ENCODE measurements at regions not wholly inside any gene's neighbourhood (a gene's known extent, or its start where the extent isn't known, plus 50 kb on each side); places are given as distances from the start of the nearest gene placed in this dataset.

GRCh38 chr4:152103181-152103901 is 342.5 kb upstream of the GATB start:
- TF ChIP-seq CEBPB (IDR thresholded peaks at IDR 0.05) = no peak
- no peak for TF ChIP-seq YY1 (IDR thresholded peaks at IDR 0.05; ENCODE audit: low read depth)
- TF ChIP-seq FOXM1 (IDR thresholded peaks at IDR 0.05; ENCODE audit: borderline replicate concordance, low read depth) = no peak
- no peak for TF ChIP-seq MAX (IDR thresholded peaks at IDR 0.05)
- no peak for TF ChIP-seq NFIC (IDR thresholded peaks at IDR 0.05)
- no peak for TF ChIP-seq USF1 (IDR thresholded peaks at IDR 0.05)
- TF ChIP-seq RAD21 (IDR thresholded peaks at IDR 0.05; ENCODE audit: low read depth) = no peak
- TF ChIP-seq EGR1 (IDR thresholded peaks at IDR 0.05) = no peak
- TF ChIP-seq EP300 (IDR thresholded peaks at IDR 0.05; ENCODE audit: borderline replicate concordance) = no peak
- TF ChIP-seq TCF12 (IDR thresholded peaks at IDR 0.05; ENCODE audit: low read depth) = no peak
- no peak for TF ChIP-seq ZBTB7A (IDR thresholded peaks at IDR 0.05; ENCODE audit: low read depth)
- TF ChIP-seq TAF1 (IDR thresholded peaks at IDR 0.05; ENCODE audit: low read depth) = no peak
- no peak for TF ChIP-seq CREB1 (IDR thresholded peaks at IDR 0.05; ENCODE audit: low read depth)
- TF ChIP-seq TEAD4 (IDR thresholded peaks at IDR 0.05) = no peak
- no peak for TF ChIP-seq REST (IDR thresholded peaks at IDR 0.05; ENCODE audit: low read depth)

GRCh38 chr4:152102436-152103000 is 341.7 kb upstream of the GATB start:
- no peak for TF ChIP-seq USF1 (IDR thresholded peaks at IDR 0.05)
- no peak for TF ChIP-seq REST (IDR thresholded peaks at IDR 0.05; ENCODE audit: low read depth)
- no peak for TF ChIP-seq FOXM1 (IDR thresholded peaks at IDR 0.05; ENCODE audit: borderline replicate concordance, low read depth)
- no peak for TF ChIP-seq TAF1 (IDR thresholded peaks at IDR 0.05; ENCODE audit: low read depth)
- TF ChIP-seq RAD21 (IDR thresholded peaks at IDR 0.05; ENCODE audit: low read depth) = no peak
- no peak for TF ChIP-seq TEAD4 (IDR thresholded peaks at IDR 0.05)

GRCh38 chr4:152101556-152102435 is 341.0 kb upstream of the GATB start:
- no peak for TF ChIP-seq MAX (IDR thresholded peaks at IDR 0.05)
- TF ChIP-seq RAD21 (IDR thresholded peaks at IDR 0.05; ENCODE audit: low read depth) = no peak
- no peak for TF ChIP-seq TAF1 (IDR thresholded peaks at IDR 0.05; ENCODE audit: low read depth)
- TF ChIP-seq YY1 (IDR thresholded peaks at IDR 0.05; ENCODE audit: low read depth) = no peak
- no peak for TF ChIP-seq CREB1 (IDR thresholded peaks at IDR 0.05; ENCODE audit: low read depth)
- TF ChIP-seq REST (IDR thresholded peaks at IDR 0.05; ENCODE audit: low read depth) = no peak
- no peak for TF ChIP-seq TEAD4 (IDR thresholded peaks at IDR 0.05)
